ENCODE measurements at regions not wholly inside any gene's neighbourhood (a gene's known extent, or its start where the extent isn't known, plus 50 kb on each side); places are given as distances from the start of the nearest gene placed in this dataset.
A peak's percentile ranks its signal among the peaks of the same experiment; 100 is the strongest.

GRCh38 chr18:45201489-45201888, 413.8 kb upstream of the SLC14A2 start:
- H3K27me3 Mint-ChIP-seq (ENCODE audit: low read depth) = no peaks in the 10 kb centered on the region
- H3K9me3 Mint-ChIP-seq = peaks cover 5% of the 10 kb centered on the region
- H3K36me3 Mint-ChIP-seq (ENCODE audit: low read depth) = no peaks in the 10 kb centered on the region
- no peak overlapping the region for H3K4me3 Mint-ChIP-seq
- TF ChIP-seq CTCF (IDR thresholded peaks at IDR 0.05; ENCODE audit: unreplicated experiment in 3 of 3) = no peak
- no peaks in the 10 kb centered on the region for H3K4me1 Mint-ChIP-seq
- H3K27ac Mint-ChIP-seq = peak overlapping the region in 2 of 3 experiments; percentile 82 to 85

GRCh38 chr18:45202061-45202460, 413.2 kb upstream of the SLC14A2 start:
- H3K4me3 Mint-ChIP-seq = no peak overlapping the region
- H3K36me3 Mint-ChIP-seq (ENCODE audit: low read depth) = no peaks in the 10 kb centered on the region
- no peaks in the 10 kb centered on the region for H3K27me3 Mint-ChIP-seq (ENCODE audit: low read depth)
- peaks cover 5% of the 10 kb centered on the region for H3K9me3 Mint-ChIP-seq
- TF ChIP-seq CTCF (IDR thresholded peaks at IDR 0.05; ENCODE audit: unreplicated experiment in 3 of 3) = no peak
- peaks cover 3% of the 10 kb centered on the region for H3K4me1 Mint-ChIP-seq
- peak overlapping the region in 1 of 3 experiments; percentile 59 for H3K27ac Mint-ChIP-seq

GRCh38 chr18:45203677-45204076, 411.6 kb upstream of the SLC14A2 start:
- H3K4me3 Mint-ChIP-seq = peak overlapping the region in 2 of 3 experiments; percentile 37 to 49
- peaks cover 5% of the 10 kb centered on the region for H3K9me3 Mint-ChIP-seq
- no peak overlapping the region for H3K27ac Mint-ChIP-seq
- no peak for TF ChIP-seq CTCF (IDR thresholded peaks at IDR 0.05; ENCODE audit: unreplicated experiment in 3 of 3)
- H3K36me3 Mint-ChIP-seq (ENCODE audit: low read depth) = no peaks in the 10 kb centered on the region
- no peaks in the 10 kb centered on the region for H3K27me3 Mint-ChIP-seq (ENCODE audit: low read depth)
- peaks cover 4% of the 10 kb centered on the region for H3K4me1 Mint-ChIP-seq

- no peaks in the 10 kb centered on the region for H3K9me3 Mint-ChIP-seq
- no peak overlapping the region for H3K4me3 Mint-ChIP-seq
- H3K36me3 Mint-ChIP-seq (ENCODE audit: low read depth) = no peaks in the 10 kb centered on the region
- TF ChIP-seq CTCF (IDR thresholded peaks at IDR 0.05; ENCODE audit: unreplicated experiment in 3 of 3) = no peak
- peak overlapping the region; percentile 2 to 39 (median 37) for H3K27ac Mint-ChIP-seq
- H3K4me1 Mint-ChIP-seq = peaks cover 4% of the 10 kb centered on the region
- H3K27me3 Mint-ChIP-seq (ENCODE audit: low read depth) = no peaks in the 10 kb centered on the region
These were observed 407.9 kb upstream of the SLC14A2 start for GRCh38 chr18:45207328-45207727.

GRCh38 chr18:45208164-45208563, 407.1 kb upstream of the SLC14A2 start:
- H3K27ac Mint-ChIP-seq = no peak overlapping the region
- no peak overlapping the region for H3K4me3 Mint-ChIP-seq
- no peaks in the 10 kb centered on the region for H3K36me3 Mint-ChIP-seq (ENCODE audit: low read depth)
- no peaks in the 10 kb centered on the region for H3K9me3 Mint-ChIP-seq
- no peaks in the 10 kb centered on the region for H3K27me3 Mint-ChIP-seq (ENCODE audit: low read depth)
- TF ChIP-seq CTCF (IDR thresholded peaks at IDR 0.05; ENCODE audit: unreplicated experiment in 3 of 3) = no peak
- peaks cover 4% of the 10 kb centered on the region for H3K4me1 Mint-ChIP-seq

GRCh38 chr18:45212181-45213039, 402.9 kb upstream of the SLC14A2 start:
- Mint-ChIP-seq H3K27me3 (ENCODE audit: low read depth) (no peaks in the 10 kb centered on the region), H3K4me3 (no peak overlapping the region), H3K4me1 (no peaks in the 10 kb centered on the region), H3K9me3 (no peaks in the 10 kb centered on the region), H3K36me3 (ENCODE audit: low read depth) (no peaks in the 10 kb centered on the region), H3K27ac (peak overlapping the region in 1 of 3 experiments; percentile 8)
- peak; percentile 77 to 88 (median 80) for TF ChIP-seq CTCF (IDR thresholded peaks at IDR 0.05; ENCODE audit: unreplicated experiment in 3 of 3)

Data from nephron (organoid).